ENCODE measurements at regions not wholly inside any gene's neighbourhood (a gene's known extent, or its start where the extent isn't known, plus 50 kb on each side); places are given as distances from the start of the nearest gene placed in this dataset.

DNA sequence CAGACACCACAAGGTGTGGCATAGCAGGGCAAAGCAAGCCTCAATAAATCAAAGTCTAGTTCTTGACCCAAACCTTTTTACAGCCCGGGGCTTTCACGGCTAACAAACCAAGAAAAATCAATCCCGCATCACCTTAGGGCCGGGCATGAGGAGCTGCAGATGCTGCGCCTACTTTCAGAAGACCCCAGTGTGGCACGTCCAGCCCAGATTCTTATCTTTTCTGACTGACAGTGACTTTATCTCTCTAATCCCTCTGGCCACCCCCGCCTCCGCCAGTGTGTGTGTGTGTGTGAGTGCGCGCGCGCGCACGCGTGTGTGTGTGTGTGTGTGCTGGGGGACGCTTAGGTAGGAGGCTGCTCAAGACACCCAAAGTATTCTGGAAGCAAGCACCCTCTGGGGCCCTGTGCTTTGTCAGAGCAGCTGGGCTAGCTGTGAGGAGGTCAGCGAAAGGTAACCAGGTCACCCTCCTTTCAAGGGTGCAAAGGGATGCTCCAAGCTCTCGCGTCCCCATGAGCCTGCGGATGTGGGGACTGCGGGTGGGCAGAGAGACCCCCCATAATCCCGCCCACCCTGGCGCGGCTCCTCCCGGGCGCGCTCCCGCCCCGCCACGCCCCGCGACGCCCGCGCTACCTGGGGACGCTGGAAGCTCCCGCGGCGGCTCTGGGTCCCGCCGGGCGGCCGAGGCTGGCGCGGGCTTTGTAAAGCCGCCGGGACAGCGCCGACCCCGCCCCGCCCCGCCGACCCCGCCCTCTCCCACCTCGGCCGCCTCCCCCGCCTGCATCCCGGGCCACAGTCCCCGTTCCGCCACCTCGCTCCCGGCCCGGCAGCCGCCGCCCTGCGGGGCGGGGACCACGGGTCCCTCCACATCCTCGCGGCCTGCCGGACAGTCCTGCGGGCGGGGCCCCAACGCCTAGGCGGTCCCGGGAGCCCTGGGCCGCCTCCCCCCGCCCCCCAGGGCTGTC is 57.1 kb upstream of the RHOBTB1 start:
- CTCF ChIA-PET = no interaction called here

DNA sequence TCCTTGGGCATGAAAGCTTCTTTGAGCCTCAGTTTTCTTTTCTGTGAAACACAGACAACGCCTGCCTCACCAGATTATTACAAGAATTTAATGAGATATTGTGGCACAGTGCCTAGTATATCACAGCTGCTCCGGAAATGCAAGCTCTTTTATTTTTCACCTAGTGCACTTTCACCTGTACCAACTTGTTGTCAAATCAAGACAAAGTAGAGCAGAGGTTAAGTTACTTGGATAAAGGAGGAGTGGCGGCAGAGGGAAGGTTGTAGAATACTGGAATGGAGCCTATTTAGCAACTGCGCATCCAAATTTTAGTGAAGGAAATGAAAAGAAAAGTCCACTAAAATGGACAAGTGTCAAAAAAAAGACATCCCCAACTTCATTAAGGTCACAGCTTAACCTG is 54.9 kb upstream of the RHOBTB1 start:
- ChIA-PET CTCF (interaction anchor here (0.5 to 0.7 kb wide), 2 partner anchors 172 to 559 kb away, joined by 3 read pairs; no protein-coding TSS in a partner anchor), POLR2A (no interaction called here)
- Mint-ChIP-seq H3K36me3 (ENCODE audit: insufficient read depth, unreplicated experiment) (no peaks in the 10 kb centered on the region), H3K4me3 (ENCODE audit: unreplicated experiment) (no peak overlapping the region), H3K27me3 (ENCODE audit: insufficient read depth, unreplicated experiment) (no peaks in the 10 kb centered on the region), H3K4me1 (ENCODE audit: insufficient read depth, unreplicated experiment) (no peaks in the 10 kb centered on the region), H3K27ac (ENCODE audit: low read depth, unreplicated experiment) (no peak overlapping the region), H3K9me3 (ENCODE audit: unreplicated experiment) (no peaks in the 10 kb centered on the region)
- DNase-seq (ENCODE audit: unreplicated experiment) = no peak
- TF ChIP-seq, protein P1, sequence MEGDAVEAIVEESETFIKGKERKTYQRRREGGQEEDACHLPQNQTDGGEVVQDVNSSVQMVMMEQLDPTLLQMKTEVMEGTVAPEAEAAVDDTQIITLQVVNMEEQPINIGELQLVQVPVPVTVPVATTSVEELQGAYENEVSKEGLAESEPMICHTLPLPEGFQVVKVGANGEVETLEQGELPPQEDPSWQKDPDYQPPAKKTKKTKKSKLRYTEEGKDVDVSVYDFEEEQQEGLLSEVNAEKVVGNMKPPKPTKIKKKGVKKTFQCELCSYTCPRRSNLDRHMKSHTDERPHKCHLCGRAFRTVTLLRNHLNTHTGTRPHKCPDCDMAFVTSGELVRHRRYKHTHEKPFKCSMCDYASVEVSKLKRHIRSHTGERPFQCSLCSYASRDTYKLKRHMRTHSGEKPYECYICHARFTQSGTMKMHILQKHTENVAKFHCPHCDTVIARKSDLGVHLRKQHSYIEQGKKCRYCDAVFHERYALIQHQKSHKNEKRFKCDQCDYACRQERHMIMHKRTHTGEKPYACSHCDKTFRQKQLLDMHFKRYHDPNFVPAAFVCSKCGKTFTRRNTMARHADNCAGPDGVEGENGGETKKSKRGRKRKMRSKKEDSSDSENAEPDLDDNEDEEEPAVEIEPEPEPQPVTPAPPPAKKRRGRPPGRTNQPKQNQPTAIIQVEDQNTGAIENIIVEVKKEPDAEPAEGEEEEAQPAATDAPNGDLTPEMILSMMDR (IDR thresholded peaks at IDR 0.05; ENCODE audit: unreplicated experiment) = no peak
- BruUV-seq (replicated peaks) = no TSS peak
- intact Hi-C loops (cut with micrococcal nuclease) = no loop called here

More for the DNA sequence above, 57.1 kb upstream of the RHOBTB1 start:
- intact Hi-C loops (cut with micrococcal nuclease) = no loop called here
- POLR2A ChIA-PET = no interaction called here
- Mint-ChIP-seq H3K9me3 (ENCODE audit: unreplicated experiment) (no peaks in the 10 kb centered on the region), H3K27me3 (ENCODE audit: insufficient read depth, unreplicated experiment) (no peaks in the 10 kb centered on the region), H3K36me3 (ENCODE audit: insufficient read depth, unreplicated experiment) (no peaks in the 10 kb centered on the region), H3K4me3 (ENCODE audit: unreplicated experiment) (peak overlapping the region; percentile 31), H3K27ac (ENCODE audit: low read depth, unreplicated experiment) (no peak overlapping the region), H3K4me1 (ENCODE audit: insufficient read depth, unreplicated experiment) (no peaks in the 10 kb centered on the region)
- no TSS peak for BruUV-seq (replicated peaks)
- TF ChIP-seq, protein P1 (IDR thresholded peaks at IDR 0.05; ENCODE audit: unreplicated experiment) = no peak
- peak; percentile 8 for DNase-seq (ENCODE audit: unreplicated experiment)

GRCh38 chr10:60994128-60994527 is 50.1 kb upstream of the RHOBTB1 start:
- H3K4me1 Mint-ChIP-seq (ENCODE audit: insufficient read depth, unreplicated experiment) = no peaks in the 10 kb centered on the region
- no peak for DNase-seq (ENCODE audit: unreplicated experiment)
- no peaks in the 10 kb centered on the region for H3K27me3 Mint-ChIP-seq (ENCODE audit: insufficient read depth, unreplicated experiment)
- intact Hi-C loops (cut with micrococcal nuclease) = no loop called here
- ChIA-PET POLR2A (no interaction called here), CTCF (no interaction called here)
- H3K27ac Mint-ChIP-seq (ENCODE audit: low read depth, unreplicated experiment) = no peak overlapping the region
- TF ChIP-seq, protein P1 (IDR thresholded peaks at IDR 0.05; ENCODE audit: unreplicated experiment) = no peak
- no peak overlapping the region for H3K4me3 Mint-ChIP-seq (ENCODE audit: unreplicated experiment)
- no peaks in the 10 kb centered on the region for H3K9me3 Mint-ChIP-seq (ENCODE audit: unreplicated experiment)
- no TSS peak for BruUV-seq (replicated peaks)
- no peaks in the 10 kb centered on the region for H3K36me3 Mint-ChIP-seq (ENCODE audit: insufficient read depth, unreplicated experiment)
